Activated CD8-positive, alpha-beta memory T cell treated with anti-CD3 and anti-CD28 coated beads, Interleukin-2, amount 50 U/mL, for 1 hour (primary cell): ENCODE measurements at regions not wholly inside any gene's neighbourhood (a gene's known extent, or its start where the extent isn't known, plus 50 kb on each side); places are given as distances from the start of the nearest gene placed in this dataset.

Source experiments
- DNase-seq: peaks from one replicate; pipeline ENCODE4 v3.0.0-alpha.2; 2020; ENCODE audit errors: extremely low read depth

GRCh38 chr10:129350690-129351089, 116.4 kb upstream of the MGMT start:
- DNase-seq = no peak

GRCh38 chr10:129353101-129353500, 113.9 kb upstream of the MGMT start:
- no peak for DNase-seq

GRCh38 chr10:129360046-129360445, 107.0 kb upstream of the MGMT start:
- DNase-seq = no peak

- no peak for DNase-seq
Measured at GRCh38 chr10:129361676-129362376, 105.2 kb upstream of the MGMT start.

- no peak for DNase-seq
Measured at GRCh38 chr10:129364949-129365348, 102.1 kb upstream of the MGMT start.

GRCh38 chr10:129365767-129366402, 101.2 kb upstream of the MGMT start:
- DNase-seq = no peak

- no peak for DNase-seq
Measured at GRCh38 chr10:129366450-129366849, 100.6 kb upstream of the MGMT start.

GRCh38 chr10:129369566-129369965, 97.5 kb upstream of the MGMT start:
- no peak for DNase-seq

GRCh38 chr10:129371541-129371940, 95.5 kb upstream of the MGMT start:
- no peak for DNase-seq

- no peak for DNase-seq
Measured at GRCh38 chr10:129372172-129372571, 94.9 kb upstream of the MGMT start.

- DNase-seq = no peak
Measured at GRCh38 chr10:129373231-129373630, 93.8 kb upstream of the MGMT start.

GRCh38 chr10:129373718-129374117, 93.3 kb upstream of the MGMT start:
- no peak for DNase-seq

- no peak for DNase-seq
Measured at GRCh38 chr10:129375171-129375570, 91.9 kb upstream of the MGMT start.

GRCh38 chr10:129375912-129376311, 91.1 kb upstream of the MGMT start:
- no peak for DNase-seq

GRCh38 chr10:129380279-129380678, 86.8 kb upstream of the MGMT start:
- no peak for DNase-seq

GRCh38 chr10:129381741-129382140, 85.3 kb upstream of the MGMT start:
- DNase-seq = no peak

GRCh38 chr10:129382401-129382800, 84.6 kb upstream of the MGMT start:
- DNase-seq = no peak

- no peak for DNase-seq
Measured at GRCh38 chr10:129383651-129384050, 83.4 kb upstream of the MGMT start.

- DNase-seq = no peak
Measured at GRCh38 chr10:129385600-129385999, 81.4 kb upstream of the MGMT start.

- no peak for DNase-seq
Measured at GRCh38 chr10:129386415-129387257, 80.4 kb upstream of the MGMT start.

- no peak for DNase-seq
Measured at GRCh38 chr10:129387258-129387525, 79.8 kb upstream of the MGMT start.

- DNase-seq = no peak
Measured at GRCh38 chr10:129388435-129388834, 78.6 kb upstream of the MGMT start.

- no peak for DNase-seq
Measured at GRCh38 chr10:129389194-129389593, 77.8 kb upstream of the MGMT start.
